ENCODE measurements at regions not wholly inside any gene's neighbourhood (a gene's known extent, or its start where the extent isn't known, plus 50 kb on each side); places are given as distances from the start of the nearest gene placed in this dataset.

DNA sequence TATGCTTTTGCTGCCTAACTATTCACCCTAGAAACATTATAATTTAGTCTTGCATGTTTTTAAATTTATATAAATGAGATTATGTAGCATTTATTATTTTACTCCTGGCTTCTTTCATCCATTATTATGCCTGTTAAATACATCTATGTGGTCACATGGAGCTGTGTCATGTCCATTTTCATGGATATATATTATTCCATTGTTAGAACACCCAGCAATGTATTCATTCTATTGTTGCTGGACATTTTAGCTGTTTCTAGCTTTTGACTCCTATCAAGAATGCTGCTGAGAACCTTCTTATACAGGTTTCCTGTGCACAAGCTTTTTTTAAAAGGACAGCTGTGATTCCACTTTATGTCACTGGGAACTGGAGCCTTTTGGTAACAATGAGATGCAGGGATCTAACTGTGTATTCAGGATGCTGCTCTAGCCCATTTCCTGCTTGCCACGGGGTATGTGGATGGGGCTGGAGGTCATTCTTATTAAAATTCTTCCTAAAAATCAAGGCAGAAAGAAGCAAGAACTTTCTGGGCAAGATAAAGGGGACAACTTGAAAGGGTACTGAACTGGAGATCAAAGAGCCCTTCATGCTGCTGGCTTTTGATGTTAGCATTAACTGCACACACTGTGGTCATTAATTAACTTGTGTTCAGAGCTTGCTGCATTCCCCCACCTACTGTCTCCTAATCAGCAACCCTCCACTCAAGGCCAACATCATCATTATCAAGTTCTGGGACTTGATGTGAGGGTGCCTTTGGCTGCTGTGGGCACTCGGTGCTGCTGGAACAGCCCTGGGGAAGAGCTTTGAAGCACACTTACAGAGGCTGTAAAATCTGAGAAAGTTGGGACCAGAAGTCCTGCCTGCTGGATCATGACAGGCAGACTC is 96.6 kb upstream of the AKIRIN2 start:
- DNase-seq = no peak

DNA sequence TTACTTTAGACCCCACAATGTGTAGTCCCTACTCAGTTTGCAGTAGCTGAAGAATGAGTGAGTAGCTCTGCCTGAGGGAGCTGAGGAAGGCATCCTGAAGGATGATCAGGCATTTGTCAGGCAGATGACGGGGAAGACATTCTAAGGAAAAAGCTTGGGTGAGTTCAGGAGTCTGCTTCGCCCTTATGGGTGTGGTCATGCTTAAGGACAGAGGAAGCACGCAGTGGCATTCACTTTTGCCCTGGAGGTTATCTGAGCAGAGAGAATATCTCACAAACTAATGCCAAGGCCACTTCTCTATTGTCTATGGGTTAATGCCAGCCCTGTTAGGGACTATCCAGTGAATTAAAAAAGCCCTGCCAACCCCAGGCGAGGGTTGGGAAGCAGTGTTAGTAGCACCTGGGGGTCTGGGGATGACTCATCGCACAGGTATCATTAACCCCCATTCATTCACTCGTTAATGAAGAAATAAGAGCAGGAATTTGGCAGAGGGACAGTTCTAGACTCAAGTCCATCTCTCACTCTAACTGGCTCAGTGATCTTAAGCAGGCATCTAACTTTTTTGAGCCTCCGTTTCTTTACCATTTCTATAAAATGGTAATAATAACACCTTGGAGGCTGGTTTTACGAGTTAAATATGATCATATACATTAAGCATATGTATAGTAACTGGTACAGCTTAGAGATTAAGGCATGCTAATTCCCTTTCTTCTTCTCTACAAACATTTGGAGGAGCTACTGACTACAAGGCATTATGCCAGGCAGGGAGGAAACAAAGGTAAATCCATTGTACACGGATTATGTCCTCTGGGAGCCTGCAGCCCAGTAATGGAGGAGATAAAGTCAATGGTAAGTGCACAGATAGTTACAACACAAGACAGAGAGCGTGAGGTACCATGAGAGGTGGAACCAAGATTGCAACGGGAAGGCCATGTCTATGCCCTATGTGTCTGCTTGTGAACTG is 93.2 kb upstream of the AKIRIN2 start:
- no peak for DNase-seq

DNA sequence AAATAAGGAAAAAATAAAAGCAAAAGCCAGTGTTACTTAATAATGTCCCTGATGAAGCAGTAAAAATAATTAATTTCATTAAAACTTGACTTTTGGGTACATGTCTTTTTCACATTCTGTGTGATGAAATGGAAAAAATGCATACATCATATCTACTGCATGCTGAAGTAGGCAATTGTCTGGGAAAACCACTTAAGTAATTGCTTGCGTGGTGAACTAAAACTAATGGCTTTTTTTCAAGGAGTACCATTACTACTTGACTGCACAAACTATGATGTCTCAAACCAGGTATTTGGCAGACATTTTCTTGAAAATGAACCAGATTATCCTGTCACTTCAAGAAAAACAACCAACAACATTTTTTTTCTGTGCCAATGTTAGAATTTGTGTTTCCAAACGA is 91.3 kb upstream of the AKIRIN2 start:
- no peak for DNase-seq

DNA sequence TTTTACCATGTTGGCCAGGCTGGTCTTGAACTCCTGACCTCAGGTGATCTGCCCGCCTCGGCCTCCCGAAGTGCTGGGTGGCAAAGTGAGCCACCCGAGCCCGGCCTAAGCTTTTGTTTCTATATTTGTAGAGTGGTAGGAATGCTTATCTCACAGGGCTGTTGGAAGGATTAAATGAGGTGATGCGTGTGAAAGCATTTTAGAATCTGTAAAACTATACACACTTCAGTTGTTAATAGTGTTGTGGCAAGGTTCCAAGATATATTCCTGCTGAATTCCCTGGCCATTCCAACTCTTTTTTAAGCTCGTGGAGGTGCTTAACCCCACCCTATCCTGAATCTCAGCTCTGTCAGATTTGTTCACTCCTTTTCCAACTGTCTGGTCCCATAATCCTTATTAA is 89.9 kb upstream of the AKIRIN2 start:
- DNase-seq = no peak

DNA sequence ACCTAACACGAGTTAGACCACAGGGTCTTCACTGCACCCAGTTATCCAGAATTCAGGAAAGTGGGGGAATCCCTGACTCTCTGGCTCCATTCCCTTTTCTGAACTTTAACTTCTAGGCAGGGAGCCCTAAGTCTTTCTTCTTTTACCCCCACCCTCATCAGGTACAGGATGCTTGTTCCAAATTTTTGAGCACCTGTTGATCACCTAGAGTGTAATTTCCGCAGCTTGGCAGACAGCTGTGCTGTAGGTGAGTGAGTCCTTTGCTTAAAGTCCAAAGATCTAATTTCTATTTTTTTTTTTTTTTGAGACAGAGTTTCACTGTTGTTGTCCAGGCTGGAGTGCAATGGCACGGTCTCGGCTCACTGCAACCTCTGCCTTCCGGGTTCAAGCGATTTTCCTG is 89.5 kb upstream of the AKIRIN2 start:
- no peak for DNase-seq

DNA sequence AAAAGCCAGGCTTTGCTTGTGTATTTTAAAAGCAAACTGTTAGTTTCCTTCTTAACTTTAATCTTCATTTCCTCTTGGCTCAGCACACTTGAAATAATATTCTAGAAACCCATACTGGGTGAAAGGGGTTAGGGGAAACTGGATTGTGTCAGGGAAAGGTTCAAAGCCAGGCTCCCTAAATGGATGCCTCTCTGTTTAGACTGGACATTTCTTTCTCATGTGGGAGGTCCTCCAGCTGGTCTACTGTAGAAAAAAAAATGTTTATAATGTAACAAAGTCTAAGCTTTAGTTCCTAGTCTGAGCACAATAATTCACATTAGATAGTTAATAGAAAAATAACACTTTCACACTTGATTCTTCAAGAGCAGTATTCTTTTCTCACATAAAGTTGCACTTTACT is 89.0 kb upstream of the AKIRIN2 start:
- DNase-seq = no peak

DNA sequence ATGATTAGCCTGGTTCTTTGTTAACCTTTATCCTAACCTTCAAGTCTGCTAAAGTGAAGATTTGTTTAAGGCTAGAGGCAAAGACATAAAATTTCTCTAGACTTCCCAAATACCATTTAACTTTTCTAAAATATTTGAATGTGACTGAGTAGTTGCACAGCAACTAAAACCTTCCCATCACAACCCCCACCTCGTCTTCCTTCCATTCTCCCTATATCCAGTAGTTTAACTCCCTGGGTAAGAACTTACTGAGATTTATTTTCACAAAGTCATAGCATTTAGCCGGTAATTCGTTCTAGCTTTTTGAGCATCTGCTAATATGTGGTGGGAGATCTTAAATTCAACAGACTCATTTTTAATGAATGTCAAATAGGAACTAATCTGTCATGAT is 87.9 kb upstream of the AKIRIN2 start:
- no peak for DNase-seq

DNA sequence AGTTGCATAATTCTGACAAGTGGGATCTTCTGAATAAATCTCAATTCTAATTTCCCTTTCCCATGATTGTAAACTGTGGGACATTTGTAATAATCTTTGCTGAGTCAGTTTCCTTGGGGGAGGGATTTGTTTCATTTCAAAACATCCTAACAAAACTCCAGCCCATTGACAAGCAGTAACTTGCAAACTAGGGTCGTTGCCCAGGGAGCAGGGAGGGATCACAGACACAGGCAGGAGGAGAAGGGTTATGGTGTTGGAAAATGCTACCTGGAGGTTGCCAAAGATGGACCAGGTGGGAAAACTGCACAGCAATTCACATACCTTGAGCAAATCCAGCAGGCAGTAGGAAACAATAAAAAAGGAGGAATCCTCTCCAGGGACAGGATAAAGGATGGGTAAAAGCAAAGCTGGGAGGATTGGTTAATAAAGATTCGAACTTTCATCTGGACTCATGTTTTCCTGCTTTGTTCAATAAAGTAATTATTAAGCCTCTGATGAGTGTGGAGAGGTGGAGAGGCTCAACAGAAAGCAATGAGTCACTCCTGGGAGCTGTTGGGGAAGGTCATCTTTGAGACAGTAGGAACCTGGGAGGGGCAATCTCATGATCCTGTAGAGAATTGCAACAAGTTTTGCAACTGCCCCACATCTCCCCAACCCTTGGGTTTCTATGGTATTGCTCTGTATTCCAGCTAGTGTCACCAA is 87.3 kb upstream of the AKIRIN2 start:
- no peak for DNase-seq

DNA sequence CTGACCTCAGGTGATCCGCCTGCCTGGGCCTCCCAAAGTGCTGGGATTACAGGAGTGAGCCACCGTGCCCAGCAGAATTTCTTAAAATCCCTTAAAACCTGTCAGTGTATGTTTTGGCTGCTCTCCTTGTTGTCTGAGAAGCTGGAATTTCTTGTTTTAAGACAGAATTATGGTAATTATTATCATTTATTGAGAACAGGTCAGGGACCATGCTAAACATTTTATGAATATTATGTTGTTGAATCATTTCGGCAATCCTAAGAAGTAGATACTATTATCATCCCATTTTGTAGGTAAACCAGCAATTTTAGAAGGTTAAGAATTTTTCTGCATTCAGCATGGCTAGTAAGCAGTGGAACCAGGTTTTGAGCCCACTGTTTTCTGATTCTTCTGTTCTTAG is 86.1 kb upstream of the AKIRIN2 start:
- DNase-seq = no peak

DNA sequence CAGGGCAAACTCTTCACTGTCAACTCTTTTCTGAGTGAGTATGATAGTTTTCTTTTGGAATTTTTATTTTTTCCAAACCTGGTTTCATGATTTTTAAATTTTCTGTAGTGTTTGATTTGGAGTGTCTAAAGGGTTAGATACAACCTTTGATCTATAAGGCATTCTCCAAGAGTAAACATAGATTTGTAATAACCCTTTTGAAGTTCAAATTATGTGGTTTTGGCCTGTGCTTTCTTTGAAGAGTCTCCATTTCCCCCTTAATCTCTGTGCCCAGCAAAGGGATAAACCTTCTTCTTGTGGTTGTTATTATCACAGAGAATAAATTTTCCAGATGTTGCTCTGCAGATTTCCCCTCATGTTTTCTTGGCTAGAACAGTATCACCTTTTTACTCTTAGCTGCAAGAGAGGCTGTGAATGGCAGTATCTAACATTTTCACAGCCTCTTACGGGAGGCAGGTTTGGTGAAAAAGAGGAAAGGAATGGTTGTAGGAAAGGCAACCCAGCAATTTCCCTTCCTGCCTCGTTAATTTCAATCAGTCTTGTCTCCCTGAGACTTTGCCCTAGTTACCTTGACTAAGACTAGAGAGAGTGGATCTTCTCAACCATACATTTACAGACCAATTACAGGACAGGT is 83.3 kb upstream of the AKIRIN2 start:
- no peak for DNase-seq

DNA sequence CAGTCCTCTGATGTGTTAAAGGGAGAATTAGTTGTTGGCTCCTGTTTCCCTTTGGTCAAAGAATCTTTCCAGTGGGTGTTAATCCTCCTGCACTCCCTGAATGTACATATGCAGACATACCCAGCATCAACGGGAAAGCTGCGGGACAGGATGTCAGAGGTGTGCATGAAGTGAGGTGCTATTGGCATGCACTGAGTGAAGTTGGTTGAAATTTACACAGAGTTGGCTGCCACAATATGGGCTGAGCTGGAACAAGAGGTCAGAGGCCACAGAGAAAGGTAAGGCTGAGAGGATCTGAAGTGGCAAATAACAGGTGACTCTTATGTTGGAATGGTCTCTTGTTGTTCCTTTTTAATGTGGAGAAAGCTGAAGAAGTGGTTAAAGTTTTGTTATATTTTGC is 82.7 kb upstream of the AKIRIN2 start:
- no peak for DNase-seq

DNA sequence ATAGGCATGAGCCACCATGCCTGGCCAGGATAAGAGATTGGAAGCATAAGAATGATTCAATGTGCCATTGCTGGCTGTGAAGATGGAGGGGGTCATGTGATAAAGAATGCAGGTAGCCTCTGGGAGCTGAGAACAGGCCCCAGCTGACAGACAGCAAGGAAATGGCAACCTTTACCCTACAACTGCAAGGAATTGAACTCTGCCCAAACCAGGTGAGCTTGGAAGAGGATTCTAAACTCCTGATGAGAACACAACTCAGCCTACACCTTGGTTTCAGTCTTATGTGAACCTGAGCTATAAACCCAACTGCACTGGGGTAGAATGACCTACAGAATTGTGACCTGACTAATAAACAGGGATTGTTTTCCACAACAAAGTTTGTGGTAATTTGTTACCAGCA is 82.0 kb upstream of the AKIRIN2 start:
- no peak for DNase-seq

DNA sequence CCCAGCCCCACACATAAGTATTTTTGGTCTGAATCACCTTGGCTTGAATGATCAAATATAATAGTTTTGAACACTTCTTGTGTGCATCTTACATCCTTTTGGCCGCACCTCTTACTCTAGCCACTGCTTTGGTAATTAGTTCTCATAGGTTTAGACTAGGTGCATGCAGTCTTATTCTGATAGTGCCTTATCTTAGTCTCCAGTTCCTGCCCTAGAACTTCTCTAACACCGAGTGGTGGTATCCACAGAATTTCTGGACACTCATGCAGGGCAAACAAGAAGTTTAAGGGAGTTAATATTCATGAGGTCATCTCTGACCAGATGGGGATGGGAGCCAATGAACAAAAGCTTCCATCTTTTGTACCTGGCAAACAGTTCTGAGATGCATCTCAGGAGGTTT is 77.5 kb upstream of the AKIRIN2 start:
- DNase-seq = no peak

DNA sequence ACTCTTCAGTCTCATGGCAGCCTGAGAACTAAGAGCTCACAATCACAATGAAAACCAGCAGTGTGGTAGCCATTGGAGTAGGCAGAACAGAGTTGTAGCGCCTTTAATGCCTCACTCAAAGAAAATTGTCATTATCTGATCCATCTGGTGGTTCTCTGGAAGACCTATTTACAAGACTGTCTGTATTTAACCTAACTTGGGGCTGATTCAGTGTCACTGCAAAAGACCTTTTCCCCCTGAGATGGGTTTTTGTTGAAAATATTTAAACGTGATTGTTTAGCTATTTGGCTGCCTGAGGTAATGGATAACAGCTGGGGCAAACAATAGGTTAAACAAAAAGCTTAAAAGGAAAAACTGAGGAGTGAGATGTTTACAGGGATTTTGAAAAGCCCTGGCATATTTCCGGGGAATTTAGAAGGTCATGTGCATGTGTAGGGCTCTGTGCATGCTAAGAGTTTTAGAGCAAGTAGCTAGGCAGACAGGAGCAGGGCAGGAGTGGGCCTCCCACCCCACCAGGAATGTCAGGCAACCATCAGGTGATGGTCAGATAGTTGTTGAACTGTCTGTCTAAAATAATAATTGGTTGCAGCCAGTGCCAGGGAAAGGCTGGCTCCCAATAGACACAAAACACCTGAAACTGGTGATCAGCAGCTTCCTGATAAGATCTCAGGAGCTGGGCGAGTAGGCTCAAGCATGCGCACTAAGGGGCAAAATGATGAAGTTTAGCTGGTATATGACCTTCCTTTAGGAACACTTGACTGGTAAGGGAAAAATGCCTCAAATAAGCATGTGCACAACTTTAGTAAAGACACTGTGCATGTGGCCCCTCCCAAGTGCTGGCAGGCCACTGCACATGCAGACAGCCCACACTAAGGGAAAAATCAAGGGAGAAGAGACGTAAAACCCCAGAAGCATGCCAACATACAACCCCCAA is 70.8 kb upstream of the AKIRIN2 start:
- no peak for DNase-seq

DNA sequence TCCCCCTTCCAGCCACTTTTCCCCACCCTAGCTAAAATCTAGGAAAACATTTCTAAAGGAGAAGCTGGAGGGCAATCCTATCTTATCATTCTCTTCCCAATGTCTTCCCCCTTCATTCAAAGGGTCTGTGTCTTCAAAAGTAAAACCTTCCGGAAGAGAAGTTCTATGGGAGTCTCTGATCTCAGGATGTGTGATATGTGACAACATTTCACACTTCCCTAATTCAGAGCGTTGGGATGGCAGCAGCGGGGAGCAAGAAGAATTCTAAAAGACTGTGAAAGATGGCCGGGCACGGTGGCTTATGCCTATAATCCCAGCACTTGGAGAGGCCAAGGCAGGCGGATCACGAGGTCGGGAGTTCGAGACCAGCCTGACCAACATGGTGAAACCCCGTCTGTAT is 65.4 kb upstream of the AKIRIN2 start:
- no peak for DNase-seq

DNA sequence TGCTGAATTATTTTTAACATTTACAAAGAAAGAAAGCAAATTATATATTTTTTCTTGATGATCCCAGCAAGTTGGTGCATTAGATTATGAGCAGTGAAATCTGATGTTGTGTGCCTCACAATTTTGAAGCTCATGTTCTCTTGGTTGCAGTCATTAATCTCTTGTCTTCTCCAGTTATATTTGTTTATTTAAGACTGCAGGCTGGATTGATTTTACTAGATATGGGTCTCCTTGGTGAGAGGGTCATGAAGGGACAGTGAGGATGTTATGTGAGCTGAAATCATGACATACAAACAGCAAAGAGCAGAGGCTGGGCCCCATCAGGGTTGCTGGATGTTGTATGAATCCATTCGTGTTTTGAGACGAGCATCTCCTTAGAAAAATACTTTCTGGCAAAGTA is 64.2 kb upstream of the AKIRIN2 start:
- no peak for DNase-seq

DNA sequence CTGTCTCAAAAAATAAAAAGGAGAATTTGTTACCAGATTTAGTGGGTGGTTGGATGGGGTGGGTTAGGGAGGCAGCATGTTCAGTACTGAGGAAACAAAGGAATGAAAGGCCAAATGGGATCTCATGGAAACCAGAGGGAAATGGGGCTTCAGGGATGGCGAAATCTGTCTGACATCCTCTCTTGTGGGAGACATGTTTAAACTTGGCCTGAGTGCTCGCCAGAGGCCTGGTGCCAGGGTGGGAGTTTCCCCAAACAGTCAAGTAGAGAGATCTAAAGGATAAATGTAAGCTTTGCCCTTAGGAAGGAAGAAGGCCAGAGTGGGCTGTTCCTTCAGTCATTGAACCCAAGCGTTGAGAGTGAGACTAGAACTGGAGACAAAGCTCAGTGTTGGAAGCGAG is 61.9 kb upstream of the AKIRIN2 start:
- DNase-seq = no peak

DNA sequence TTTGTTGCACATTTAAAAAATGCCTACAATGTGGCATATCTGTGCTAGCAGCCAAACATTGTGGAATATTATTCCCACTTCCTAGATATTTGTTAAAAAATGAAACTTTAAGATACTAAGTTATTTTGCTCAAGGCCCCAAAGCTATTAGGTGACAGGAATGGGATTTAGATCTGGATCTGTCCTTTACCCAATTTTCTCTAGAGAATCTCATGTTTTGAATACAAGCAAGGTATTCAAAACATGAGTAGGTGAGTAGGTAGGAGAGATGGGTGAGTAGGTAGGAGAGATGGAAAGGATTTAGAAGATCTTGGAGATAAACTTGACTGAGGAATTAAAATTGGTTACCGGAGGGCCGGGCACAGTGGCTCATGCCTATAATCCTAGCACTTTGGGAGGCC is 61.2 kb upstream of the AKIRIN2 start:
- no peak for DNase-seq

DNA sequence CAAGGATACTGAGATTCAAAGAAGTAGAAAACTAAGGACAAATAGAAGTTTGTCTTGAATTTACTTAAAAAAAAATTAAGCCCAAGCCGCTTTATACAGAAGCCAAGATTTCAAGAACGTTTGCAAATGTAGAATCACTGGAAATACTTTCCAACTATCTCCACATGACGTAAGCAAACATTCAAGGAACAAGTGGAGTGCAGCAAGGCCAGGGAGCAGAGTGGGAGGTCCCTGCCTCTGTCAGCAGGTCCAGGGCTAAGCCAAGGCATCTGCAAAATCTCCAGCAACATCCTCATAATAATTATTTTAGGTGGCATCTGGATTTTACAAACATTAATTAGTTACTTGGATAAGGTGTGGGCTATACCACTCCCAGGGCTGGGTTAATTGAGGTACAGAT is 60.1 kb upstream of the AKIRIN2 start:
- DNase-seq = no peak

DNA sequence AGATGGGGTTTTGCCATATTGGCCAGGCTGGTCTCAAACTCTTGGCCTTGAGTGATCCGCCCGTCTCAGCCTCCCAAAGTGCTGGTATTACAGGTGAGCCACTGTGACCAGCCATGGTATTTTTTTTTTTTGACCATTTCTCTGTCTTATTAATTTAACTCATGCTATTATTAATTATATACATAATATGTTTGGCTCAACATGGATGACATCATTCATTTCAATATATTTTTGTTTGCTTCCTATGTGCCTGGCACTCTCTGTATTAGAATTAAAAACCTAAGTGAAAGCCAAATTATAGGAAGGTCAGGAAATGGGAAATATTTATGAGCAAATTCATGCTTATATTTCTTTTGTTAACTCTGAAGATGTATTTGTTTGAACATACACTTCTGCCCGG is 55.8 kb upstream of the AKIRIN2 start:
- no peak for DNase-seq

DNA sequence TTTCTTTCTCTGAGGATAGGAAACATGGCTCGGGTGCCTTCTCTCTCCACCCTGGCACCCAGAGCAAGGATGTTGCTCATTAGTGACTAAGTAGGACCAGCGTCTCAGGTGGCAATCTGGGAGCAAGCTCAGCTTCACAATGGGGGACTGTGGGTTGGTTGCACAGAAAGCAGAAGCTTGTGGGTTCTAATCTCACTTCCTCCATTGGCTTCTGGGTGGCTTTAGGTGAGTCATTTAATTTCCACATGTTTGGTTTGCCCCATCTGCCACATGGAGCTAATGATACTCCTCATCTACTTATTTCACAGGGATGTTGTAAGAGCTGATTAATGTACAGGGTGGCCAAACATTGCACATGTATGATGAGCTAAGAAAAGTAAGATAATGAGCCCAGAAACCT is 54.8 kb upstream of the AKIRIN2 start:
- DNase-seq = no peak

All from NCI-H345 (cell line).